GM18858 (cell line): ENCODE measurements at regions not wholly inside any gene's neighbourhood (a gene's known extent, or its start where the extent isn't known, plus 50 kb on each side); places are given as distances from the start of the nearest gene placed in this dataset.
"Not testable (repeated sequence)": the region's sequence is repeated elsewhere in the genome, so short reads cannot be mapped to it uniquely, and the experiment has no call there.

Experiments
- ATAC-seq: cut with Tn5 transposase; IDR thresholded peaks from one replicate; pipeline ENCODE4 v1.9.1; 2021; ENCODE audit not compliant: unreplicated experiment

DNA sequence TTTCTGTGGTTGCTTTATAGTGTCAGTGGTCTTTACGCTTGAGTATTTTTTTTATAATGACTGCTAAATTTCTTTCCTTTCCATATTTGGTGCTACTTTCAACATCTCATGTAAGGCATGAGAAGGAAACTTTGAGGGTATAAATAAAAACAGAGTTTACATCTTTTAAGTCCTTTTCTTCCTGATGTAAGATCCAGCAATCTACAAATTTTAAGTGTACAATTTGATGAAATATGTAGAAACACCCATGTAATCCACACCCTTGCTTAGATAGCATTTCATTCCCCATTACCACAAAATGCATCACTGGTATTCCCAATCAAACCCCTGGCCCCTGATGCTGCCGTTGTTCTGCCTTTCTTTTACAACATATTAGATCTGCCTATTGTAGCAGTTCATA is 769.1 kb downstream of the CCDC85A start:
- ATAC-seq, result no peak

DNA sequence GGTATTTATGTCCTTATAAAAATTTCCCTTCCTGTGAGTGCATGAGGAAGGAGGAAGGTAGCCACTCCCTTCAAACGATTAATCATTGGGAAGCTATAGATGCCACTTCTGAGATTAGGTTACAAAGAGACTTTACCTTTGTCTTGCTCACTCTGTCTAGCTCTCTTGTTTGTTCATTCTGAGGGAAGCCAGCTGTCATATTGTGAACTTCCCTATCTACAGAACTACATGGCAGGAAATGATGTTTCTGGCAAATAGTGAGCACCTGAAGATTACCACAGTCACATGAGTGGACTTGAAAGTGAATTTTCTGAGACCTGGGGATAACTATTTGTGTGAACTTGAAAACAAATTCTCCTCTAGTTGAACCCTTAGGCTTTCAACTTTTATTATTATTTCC is 776.8 kb downstream of the CCDC85A start:
- no peak for ATAC-seq

DNA sequence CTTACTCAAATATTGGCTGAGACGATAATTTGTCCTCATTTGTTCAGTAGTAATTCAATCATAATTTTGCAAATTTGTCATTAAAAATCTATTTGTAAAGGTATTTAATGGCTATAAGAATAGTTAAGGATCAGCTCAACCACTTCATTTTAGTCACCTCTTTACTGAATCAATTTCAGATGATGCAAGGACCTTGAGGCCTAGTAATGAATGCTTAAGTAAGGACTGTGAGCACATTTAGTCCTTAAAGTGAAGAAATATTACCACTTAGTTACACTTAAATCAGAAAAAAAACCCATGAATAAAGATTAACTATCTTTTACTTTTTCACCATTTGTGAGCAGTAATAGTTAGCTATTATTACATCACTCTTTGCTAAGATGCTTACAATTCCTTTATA is 778.9 kb downstream of the CCDC85A start:
- no peak for ATAC-seq

DNA sequence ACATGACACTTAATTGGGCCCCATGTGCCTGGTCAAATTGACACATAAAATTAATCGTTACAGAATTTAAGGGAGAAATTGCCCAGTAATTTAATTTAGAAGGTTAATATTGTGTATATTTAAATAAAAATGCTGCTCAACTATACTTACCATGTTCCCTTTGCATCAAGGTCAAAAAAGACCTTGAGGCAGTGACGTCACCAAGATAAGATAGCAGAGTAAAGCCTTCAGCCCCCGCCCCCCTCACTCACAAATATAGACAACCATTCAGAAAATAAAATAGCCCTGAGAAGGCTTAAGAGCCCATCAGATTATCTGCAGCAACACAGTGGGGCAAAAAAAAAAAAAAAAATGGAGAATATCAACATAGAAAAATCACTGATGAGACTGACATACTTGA is 785.7 kb downstream of the CCDC85A start:
- no peak for ATAC-seq

DNA sequence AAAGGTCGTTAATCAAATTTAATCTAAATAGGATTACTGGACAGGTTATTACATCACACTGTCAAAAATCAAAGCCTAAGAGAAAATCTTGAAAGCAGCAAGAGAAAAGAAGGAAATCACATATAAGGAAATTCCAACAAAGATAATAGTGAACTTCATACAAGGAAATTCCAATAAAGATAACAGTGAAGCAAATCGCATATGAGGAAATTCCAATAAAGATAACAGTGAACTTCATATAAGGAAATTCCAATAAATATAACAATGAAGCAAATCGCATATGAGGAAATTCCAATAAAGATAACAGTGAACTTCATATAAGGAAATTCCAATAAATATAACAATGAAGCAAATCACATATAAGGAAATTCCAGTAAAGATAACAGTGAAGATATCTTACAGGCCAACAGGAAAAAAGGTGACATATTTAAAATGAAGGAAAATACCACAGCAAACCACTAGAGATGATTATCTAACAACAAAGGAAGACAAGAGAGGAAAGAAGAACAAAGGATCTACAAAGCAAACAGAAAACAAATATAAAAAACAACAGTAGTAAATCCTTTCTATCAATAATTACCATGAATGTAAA is 787.7 kb downstream of the CCDC85A start:
- ATAC-seq, result no peak

DNA sequence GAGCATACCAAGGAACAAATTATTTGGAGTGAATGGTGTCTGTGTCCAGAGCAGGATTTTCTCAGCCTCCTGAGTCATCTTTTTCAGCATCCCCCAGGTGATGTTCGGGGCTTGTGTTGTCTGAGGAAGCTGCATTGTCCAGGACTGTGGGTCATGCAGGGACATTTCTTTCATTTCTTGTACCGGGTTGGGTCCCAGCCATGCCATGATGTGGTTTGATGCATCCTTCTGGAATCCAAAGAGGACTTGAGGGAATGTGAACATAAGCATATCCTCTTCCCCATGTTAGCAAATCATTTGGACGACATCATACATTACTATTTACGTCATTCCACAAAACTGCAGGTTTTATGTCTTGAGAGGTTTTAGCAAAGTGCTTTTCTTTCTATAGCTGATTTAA is 797.8 kb downstream of the CCDC85A start:
- no peak for ATAC-seq

DNA sequence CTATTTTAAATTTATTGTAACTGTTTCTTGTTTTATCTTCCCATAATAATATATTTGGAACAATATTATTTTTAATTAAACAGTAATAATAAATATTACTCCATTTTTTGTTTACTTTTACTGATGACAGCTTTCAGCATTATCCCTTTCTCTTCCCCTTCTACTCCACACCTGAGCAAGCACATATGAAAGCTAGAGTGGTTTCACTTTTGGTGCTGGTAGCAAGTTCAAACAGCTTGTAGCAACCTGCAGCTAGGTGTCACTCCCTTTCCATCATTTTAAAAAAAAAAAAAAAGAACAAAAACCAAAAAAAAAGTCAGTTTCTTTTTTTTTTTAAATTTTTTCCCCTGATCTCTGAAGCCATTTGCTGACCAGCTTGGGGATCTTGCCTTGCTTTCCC is 801.8 kb downstream of the CCDC85A start:
- peak; percentile 69 for ATAC-seq

DNA sequence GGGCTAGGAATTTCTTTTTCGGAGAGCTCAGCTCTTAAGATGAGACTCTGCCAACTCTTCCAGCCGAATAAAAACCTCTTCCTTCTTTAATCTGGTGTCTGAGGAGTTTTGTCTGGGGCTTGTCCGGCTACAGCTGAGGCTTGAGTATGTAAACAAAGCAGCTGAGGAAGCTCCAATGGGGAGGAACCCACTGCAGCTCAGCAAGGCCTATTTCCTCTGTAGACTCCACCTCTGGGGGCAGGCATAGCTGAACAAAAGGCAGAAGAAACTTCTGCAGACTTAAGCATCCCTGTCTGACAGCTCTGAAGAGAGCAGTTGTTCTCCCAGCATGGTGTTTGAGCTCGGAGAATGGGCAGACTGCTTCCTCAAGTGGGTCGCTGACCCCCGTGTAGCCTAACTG is 838.7 kb downstream of the CCDC85A start:
- no peak for ATAC-seq

DNA sequence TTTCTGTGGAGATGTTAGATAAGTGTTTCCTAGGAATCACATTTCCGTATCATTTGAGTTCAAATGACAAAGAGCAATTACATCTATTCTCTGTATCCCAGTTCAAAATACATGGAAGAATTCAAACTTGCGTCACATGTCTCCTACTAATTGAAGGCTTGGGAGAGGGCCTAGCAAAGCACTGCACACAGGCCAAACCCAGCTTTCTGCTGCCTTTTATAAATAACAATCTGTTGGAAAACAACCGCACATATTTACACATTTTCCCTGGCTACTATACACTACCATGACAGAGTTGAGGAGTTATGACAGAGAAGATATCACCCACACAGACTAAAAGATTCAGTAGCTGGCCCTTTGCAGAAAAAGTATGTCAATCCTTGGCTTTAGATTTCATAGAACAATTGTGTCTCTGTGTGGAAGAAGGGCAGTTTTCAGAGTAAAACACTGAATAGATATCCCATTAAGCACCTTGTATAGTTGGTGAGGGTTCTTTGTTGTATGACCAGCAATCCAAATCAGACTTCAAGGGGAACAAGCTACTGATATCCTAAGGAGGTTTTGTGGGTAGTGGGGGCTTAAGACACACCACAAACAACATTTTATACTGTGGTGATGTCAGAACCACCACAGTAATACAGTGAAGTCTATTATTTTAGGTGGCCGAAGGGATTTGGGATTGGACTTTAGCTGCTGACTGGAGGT is 861.3 kb downstream of the CCDC85A start:
- no peak for ATAC-seq

DNA sequence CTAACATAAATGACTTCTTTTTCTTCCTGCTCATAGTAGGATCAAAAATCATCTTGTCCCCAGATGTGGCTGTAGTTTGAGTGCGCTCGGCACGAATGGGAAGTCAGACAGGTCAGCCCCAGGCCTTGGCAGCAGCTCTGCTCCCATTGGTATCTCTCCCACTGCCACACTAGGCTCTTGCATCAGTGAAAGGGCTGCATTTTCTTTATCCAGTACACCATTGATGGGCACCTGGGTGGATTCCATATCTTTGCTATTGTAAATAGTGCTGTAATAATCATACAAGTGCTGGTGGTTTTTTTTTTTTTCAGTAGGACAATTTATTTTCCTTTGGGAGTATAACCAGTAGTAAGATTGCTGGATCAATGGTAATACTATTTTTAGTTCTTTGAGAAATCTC is 865.5 kb downstream of the CCDC85A start:
- ATAC-seq, result no peak

DNA sequence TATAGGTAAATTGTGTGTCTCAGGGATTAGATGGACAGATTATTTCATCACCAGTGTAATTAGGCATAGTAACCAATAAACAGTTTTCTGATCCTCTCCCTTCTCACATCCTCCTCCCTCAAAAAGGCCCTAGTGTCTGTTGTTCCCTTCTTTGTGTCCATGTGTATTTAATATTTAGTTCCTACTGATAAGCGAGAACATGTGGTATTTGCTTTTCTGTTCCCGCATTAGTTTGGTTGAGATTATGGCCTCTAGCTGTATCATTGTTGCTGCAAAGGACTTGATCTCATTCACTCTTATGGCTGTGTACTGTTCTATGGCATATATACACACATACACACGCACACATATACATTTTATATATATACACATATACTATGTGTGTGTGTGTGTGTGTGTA is 866.2 kb downstream of the CCDC85A start:
- ATAC-seq, result no peak

DNA sequence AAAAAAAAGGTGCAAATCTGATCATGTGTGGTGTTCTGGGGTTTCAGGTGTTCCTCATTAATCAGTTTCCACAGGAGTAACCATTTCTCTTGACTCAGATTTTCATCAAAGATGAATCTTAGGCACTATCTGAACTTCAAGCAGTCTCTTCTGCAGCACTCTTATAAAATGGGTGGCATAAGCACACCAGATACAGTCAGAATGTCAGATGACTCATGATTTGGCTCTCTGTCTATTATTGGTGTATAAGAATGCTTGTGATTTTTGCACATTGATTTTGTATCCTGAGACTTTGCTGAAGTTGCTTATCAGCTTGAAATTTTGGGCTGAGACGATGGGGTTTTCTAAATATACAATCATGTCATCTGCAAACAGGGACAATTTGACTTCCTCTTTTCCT is 882.5 kb downstream of the CCDC85A start:
- not testable (repeated sequence) for ATAC-seq

DNA sequence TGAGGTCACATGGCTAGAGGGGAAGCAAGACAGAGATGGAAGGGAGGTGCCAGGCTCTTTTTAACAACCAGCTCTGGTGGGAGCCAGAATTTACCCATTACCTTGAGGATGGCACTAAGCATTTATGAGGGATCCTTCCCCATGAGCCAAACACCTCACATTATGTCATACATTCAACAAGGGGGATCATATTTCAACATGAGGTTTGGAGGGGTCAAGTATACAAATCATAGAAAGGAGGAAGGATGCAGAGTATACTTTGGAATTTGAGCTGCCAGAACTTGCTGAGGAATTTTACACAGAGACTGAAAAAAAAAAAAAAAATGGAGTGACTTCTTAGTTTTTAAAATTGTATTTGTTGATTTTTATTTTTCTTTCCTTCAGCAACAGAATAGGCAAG is 891.4 kb downstream of the CCDC85A start:
- ATAC-seq, result no peak

DNA sequence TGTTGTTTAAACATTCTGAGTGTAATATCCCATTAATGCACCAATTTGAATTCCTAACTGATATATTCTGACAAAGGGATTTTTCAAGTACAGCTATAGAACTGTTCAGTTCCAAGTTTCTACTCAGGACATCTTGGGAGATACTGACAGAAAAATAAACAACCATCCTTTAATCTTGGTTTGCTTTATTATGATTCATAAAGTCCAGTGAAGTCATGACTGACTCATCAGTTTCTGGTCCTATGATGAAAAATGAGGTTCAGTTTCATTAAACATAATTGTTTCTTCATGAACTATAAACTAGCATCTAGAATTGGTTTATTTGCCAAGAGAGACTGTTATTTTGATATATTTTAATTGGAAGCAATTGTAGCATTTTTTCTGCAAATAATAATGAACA is 896.2 kb downstream of the CCDC85A start:
- ATAC-seq, result no peak

DNA sequence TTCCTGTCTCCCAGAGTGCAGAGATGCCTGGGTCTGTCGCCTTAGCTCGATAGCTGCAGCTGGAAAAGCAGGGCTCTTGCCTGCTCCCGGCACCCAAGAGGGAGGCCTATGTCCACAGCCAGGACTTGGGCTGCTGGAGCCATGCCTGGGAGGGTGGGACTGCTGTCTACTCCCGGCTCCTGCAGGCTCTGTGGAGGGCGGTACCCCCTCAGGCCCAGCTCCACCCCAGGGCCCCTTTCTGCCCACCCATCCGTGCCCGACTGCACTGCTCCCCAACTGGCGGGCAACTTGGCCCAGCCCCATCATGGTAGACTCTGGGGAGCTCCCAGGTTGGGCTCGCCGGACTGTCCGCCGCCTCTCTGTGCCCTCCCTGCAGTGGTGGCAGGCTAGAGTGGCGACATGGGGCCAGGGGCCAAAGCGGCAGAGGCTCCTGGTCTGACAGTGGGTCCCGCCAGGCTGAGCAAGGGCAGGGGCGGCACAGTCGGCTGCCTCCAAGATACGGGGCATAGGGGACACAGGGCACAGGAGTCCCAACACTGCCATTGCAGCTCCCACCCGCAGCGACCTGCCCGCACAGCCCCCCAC is 901.0 kb downstream of the CCDC85A start:
- ATAC-seq, result no peak

DNA sequence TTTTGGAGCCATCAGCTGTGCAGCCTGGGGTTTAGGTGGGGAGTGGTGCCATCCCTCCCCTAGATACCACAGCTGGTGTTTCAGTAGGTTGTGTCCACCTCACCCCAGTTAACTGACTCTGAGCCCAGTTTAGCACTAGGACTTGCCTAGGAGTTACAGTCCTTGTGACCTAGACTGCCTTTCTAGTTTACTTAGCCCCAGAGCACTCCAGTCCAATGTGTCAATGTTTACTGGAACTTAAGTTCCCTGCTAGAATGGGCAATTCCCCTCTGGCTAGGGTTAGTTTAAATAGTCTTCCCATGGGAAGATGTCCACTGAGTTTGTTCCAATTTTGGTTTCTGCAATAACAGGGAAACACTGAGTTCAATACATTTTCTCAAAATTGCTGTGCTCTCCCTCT is 909.2 kb downstream of the CCDC85A start:
- ATAC-seq, result no peak

DNA sequence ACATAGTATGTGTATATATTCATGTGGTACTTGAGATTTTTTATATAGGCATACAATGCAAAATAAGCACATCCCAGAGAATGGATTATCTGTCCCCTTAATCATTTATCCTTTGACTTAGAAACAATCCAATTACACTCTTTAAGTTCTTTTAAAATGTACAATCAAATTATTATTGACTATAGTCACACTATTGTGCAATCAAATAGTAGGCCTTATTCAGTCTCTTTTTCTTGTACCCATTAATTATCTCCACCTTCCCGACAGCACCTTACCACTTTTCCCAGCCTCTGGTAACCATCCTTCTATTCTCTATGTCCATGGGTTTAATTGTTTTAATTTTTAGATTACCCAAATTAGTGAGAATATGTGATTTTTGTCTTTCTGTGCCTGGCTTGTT is 914.1 kb downstream of the CCDC85A start:
- ATAC-seq, result no peak

DNA sequence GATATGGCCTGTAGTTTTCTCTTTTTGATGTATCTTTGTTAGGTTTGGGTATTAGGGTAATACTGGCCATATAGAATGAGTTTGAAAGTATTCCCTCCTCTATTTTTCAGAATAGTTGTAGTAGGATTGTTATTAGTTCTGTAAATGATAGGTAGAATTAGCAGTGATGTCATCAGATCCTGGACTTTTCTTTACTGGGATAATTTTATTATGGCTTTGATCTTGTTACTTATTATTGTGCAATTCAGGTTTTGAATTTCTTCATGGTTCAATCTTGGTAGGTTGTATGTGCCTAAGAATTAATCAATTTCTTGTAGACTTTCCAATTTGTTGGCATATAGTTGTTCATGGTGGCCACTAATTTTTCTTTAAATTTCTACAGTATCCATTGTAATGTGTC is 916.6 kb downstream of the CCDC85A start:
- no peak for ATAC-seq

DNA sequence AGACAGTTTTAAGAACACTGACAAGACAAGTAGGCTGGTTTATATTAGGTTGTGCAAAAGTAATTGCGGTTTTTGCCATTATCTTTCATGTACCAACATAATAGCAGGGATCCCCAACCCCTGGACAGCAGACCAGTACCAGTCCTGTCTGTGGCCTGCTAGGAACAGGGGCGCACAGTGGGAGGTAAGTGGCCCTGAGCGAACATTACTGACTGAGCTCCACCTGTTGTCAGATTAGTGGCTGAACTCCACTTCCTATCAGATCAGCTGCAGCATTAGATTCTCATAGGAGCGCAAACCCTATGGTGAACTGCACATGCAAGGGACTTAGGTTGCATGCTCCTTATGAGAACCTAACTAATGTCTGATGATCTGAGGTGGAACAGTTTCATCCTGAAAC is 921.9 kb downstream of the CCDC85A start:
- ATAC-seq, result no peak

DNA sequence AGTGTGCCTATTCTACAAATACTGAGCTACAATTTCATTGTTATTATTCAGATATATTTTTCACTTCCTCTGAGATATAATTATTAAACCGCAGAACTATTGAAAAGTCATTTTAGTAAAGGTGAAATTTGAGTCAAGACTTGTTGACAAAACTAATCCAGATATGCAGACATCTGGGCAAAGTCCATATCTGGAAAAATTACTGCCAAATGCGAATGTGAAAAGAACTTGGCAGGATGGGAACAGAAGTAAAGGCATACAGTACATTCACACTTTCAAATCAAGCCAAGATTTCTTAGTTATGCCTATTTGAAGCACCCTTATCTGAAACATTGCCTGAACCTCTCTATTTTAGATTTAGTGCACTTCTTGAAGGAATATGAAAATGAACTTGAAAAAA is 923.6 kb downstream of the CCDC85A start:
- ATAC-seq, result no peak

DNA sequence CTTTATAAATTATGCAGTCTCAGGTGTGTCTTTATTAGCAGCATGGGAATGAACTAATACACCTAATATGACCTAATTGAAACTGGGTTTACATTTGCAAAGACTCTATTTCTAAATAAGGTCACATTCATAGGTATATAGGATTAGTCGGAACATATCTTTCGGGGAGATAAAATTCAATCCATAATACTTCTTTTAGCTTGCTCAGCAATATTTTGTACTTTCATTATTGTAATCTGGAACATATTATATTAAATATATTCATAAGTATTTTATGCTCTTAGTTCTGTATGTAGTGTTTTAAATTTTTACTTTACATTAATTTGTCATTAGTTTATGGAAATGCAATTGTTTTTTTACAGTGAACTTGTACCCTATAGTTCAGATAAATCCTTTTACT is 927.7 kb downstream of the CCDC85A start:
- no peak for ATAC-seq

DNA sequence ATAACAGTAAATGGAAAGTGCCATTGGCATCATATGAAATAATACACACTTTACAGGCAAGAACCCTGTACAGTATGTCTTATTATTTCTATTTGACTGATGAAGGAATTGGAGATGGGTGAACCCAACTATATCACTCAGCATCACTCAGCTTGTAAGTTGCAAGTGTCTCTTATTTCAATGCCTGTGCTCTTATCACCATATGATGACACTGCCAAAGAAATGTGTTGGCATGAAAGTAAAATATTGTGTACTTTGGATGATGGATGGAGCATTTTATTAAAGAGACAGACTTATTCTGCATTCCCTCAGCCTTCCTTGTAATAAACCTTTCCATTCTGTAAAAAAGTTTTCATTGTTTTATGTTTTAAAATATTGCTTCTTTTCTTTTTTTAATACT is 927.5 kb upstream of the VRK2 start:
- ATAC-seq, result no peak

DNA sequence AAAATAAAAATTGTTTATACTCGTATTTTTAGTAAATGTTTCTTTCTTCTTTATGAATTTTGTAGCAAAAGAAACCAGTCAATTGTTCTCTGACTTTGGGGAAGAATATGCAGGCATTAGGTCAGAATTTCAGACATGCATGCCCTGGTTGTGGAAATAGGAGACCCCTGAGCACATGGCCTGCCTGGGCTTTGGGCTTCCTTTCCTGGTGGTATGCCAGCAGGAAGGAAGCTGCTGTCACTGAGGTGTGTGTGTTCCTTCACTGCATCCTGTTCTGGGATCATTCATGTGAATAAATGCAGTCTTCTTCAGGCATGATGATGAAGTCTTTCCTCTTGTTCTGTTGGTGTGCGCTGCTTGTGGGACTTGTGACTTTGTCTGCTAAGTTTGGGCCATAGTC is 920.2 kb upstream of the VRK2 start:
- no peak for ATAC-seq
